NB4 (cell line): ENCODE measurements at regions not wholly inside any gene's neighbourhood (a gene's known extent, or its start where the extent isn't known, plus 50 kb on each side); places are given as distances from the start of the nearest gene placed in this dataset.

ENCODE experiments used
- MAX ChIP-seq: IDR thresholded peaks from 2 replicates; pipeline ENCODE4 v1.6.1; 2011; ENCODE audit warnings: low read depth, low read length
- MYC ChIP-seq: IDR thresholded peaks from 2 replicates; pipeline ENCODE4 v1.6.1; 2011; ENCODE audit warnings: low read depth, low read length
- POLR2A ChIP-seq: IDR thresholded peaks from 2 replicates; pipeline ENCODE4 v1.6.1; 2011; ENCODE audit warnings: mild to moderate bottlenecking; ENCODE audit not compliant: insufficient read length; ENCODE audit errors: extremely low read depth
- TF ChIP-seq, protein P1 (sequence below): IDR thresholded peaks from one replicate; pipeline ENCODE4 v1.5.1; 2012; ENCODE audit warnings: low read depth, low read length

DNA sequence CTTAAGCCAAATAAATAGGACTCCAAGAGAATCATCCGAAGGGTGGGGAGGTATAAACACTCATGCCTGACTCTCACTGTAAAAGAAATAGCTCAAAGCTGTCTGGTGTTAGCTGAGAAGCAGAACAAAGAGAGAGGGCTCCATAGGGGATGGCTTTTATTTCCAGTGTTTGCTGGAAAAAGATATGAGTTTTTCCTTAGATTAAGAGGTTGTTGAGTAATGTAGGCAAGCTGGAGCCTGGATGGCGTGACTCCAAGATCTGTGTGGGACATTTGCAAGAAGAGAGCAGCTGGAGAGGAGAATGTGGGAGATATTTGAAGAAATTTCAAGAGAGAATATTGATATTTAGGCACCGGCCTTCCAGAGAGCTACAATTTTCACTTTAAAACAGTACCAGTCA is 793.7 kb upstream of the RGMB start:
- TF ChIP-seq, protein P1, sequence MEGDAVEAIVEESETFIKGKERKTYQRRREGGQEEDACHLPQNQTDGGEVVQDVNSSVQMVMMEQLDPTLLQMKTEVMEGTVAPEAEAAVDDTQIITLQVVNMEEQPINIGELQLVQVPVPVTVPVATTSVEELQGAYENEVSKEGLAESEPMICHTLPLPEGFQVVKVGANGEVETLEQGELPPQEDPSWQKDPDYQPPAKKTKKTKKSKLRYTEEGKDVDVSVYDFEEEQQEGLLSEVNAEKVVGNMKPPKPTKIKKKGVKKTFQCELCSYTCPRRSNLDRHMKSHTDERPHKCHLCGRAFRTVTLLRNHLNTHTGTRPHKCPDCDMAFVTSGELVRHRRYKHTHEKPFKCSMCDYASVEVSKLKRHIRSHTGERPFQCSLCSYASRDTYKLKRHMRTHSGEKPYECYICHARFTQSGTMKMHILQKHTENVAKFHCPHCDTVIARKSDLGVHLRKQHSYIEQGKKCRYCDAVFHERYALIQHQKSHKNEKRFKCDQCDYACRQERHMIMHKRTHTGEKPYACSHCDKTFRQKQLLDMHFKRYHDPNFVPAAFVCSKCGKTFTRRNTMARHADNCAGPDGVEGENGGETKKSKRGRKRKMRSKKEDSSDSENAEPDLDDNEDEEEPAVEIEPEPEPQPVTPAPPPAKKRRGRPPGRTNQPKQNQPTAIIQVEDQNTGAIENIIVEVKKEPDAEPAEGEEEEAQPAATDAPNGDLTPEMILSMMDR: no peak
- no peak for TF ChIP-seq POLR2A
- TF ChIP-seq MAX: no peak
- no peak for TF ChIP-seq MYC
